Naive thymus-derived CD4-positive, alpha-beta T cell (primary cell): ENCODE measurements at regions not wholly inside any gene's neighbourhood (a gene's known extent, or its start where the extent isn't known, plus 50 kb on each side); places are given as distances from the start of the nearest gene placed in this dataset.

ENCODE experiments used
- ATAC-seq: fragments of 150-1000 bp; cut with Tn5 transposase; 2 replicates; pipeline ENCODE4 v1.10.0; 2021; ENCODE audit warnings: mild to moderate bottlenecking, moderate library complexity
- CTCF ChIA-PET: fragments of 350-600 bp; sonication (Branson Sonifier 250); formaldehyde crosslinking; loops from one replicate; lab custom pipeline; 2021; ENCODE audit warnings: antibody characterized with exemption; lab: Charles Lee
- POLR2A ChIA-PET: fragments of 350-600 bp; sonication (Branson Sonifier 250); formaldehyde crosslinking; loops from one replicate; lab custom pipeline; 2021; ENCODE audit warnings: antibody characterized with exemption, inconsistent platforms; lab: Charles Lee
- DNase-seq, 9 donors: peaks; one replicate each; pipeline versions ENCODE4 v3.0.0 to v3.0.0-alpha.2; 2020 to 2022; ENCODE audit warnings: mixed read lengths in 1 of 9
- H3K27ac ChIP-seq: one replicate; pipeline ENCODE4 v1.7.0; 2013; ENCODE audit warnings: mild to moderate bottlenecking, low read depth, low read length, moderate library complexity
- H3K27me3 ChIP-seq, 2 donors: one replicate each; pipeline ENCODE4 v1.7.0; 2013; ENCODE audit warnings: low read length in 2 of 2, mild to moderate bottlenecking in 2 of 2, moderate library complexity in 2 of 2; ENCODE audit not compliant: control insufficient read depth in 2 of 2, insufficient read depth in 2 of 2
- H3K36me3 ChIP-seq, 3 experiments: 1 replicate in 2 of 3; 2 replicates in 1 of 3; pipeline ENCODE4 v1.7.0; 2013; ENCODE audit warnings: low read length in 3 of 3, mild to moderate bottlenecking in 3 of 3, moderate library complexity in 1 of 3; ENCODE audit not compliant: insufficient read depth in 3 of 3, control insufficient read depth in 2 of 3
- H3K4me1 ChIP-seq, 2 donors: one replicate each; pipeline ENCODE4 v1.7.0; 2013; ENCODE audit warnings: low read length in 2 of 2, mild to moderate bottlenecking in 2 of 2, moderate library complexity in 1 of 2; ENCODE audit not compliant: control insufficient read depth in 2 of 2, insufficient read depth in 2 of 2
- H3K4me3 ChIP-seq: 2 replicates; pipeline ENCODE4 v1.7.0; 2013; ENCODE audit warnings: mild to moderate bottlenecking, low read length
- H3K9me3 ChIP-seq, 3 experiments: 1 replicate in 2 of 3; 2 replicates in 1 of 3; pipeline ENCODE4 v1.7.0; 2013; ENCODE audit warnings: low read length in 3 of 3; ENCODE audit not compliant: control insufficient read depth in 2 of 3
- H3K27ac Mint-ChIP-seq, 9 donors: one replicate each; pipeline ENCODE4 v1.8.0; 2020 to 2022; ENCODE audit warnings: mixed read lengths in 9 of 9, mild to moderate bottlenecking in 8 of 9, moderate library complexity in 5 of 9, inconsistent platforms in 2 of 9
- H3K27me3 Mint-ChIP-seq, 5 donors: one replicate each; pipeline ENCODE4 v1.8.0; 2021 to 2022; ENCODE audit warnings: mixed read lengths in 5 of 5, mild to moderate bottlenecking in 1 of 5
- H3K36me3 Mint-ChIP-seq, 5 donors: one replicate each; pipeline ENCODE4 v1.8.0; 2020 to 2022; ENCODE audit warnings: mixed read lengths in 5 of 5, mild to moderate bottlenecking in 3 of 5, inconsistent platforms in 1 of 5
- H3K4me1 Mint-ChIP-seq, 7 donors: one replicate each; pipeline ENCODE4 v1.8.0; 2020 to 2022; ENCODE audit warnings: mixed read lengths in 7 of 7, mild to moderate bottlenecking in 3 of 7, inconsistent platforms in 1 of 7
- H3K4me3 Mint-ChIP-seq, 10 donors: one replicate each; pipeline ENCODE4 v1.8.0; 2020 to 2022; ENCODE audit warnings: mild to moderate bottlenecking in 10 of 10, mixed read lengths in 10 of 10, moderate library complexity in 6 of 10, inconsistent platforms in 2 of 10
- H3K9me3 Mint-ChIP-seq, 11 donors: one replicate each; pipeline ENCODE4 v1.8.0; 2020 to 2022; ENCODE audit warnings: mixed read lengths in 11 of 11, mild to moderate bottlenecking in 4 of 11, inconsistent platforms in 1 of 11, moderate library complexity in 1 of 11
- intact Hi-C, 2 donors: fragments of 100-400 bp; cut with micrococcal nuclease; formaldehyde crosslinking; loops; one replicate each; pipeline ENCODE4 v1.15.1; 2023

GRCh38 chr10:60728056-60728455, 50.2 kb upstream of the CDK1 start:
- POLR2A ChIA-PET = interaction anchor here (0.7 to 1.4 kb wide), 4 partner anchors 11 to 92 kb away, joined by 3 to 6 read pairs (median 4); no protein-coding TSS in a partner anchor
- ATAC-seq (peak; percentile 73), DNase-seq (peak in 7 of 9 donors; percentile 51 to 85 (median 78))
- H3K27ac ChIP-seq = peak overlapping the region; percentile 89
- no peaks in the 10 kb centered on the region for H3K27me3 ChIP-seq
- peaks cover 28 to 64% of the 10 kb centered on the region in 2 donors for H3K4me1 ChIP-seq
- H3K4me1 Mint-ChIP-seq = peaks cover 35 to 86% (median 77%) of the 10 kb centered on the region in 7 donors
- peaks cover 0 to 4% (median 0%) of the 10 kb centered on the region in 3 experiments for H3K36me3 ChIP-seq
- H3K27ac Mint-ChIP-seq = peak overlapping the region; percentile 84 to 98 (median 94)
- peak overlapping the region; percentile 57 for H3K4me3 ChIP-seq
- CTCF ChIA-PET = no interaction called here
- peak overlapping the region; percentile 74 to 94 (median 83) for H3K4me3 Mint-ChIP-seq
- peaks cover 0 to 15% (median 0%) of the 10 kb centered on the region in 11 donors for H3K9me3 Mint-ChIP-seq
- H3K27me3 Mint-ChIP-seq = peaks cover 0 to 7% (median 0%) of the 10 kb centered on the region in 5 donors
- intact Hi-C loops = loop anchor here (1.0 to 5.0 kb wide), 9 partner anchors 10 to 1455 kb away; partner anchors contain the start of gene CDK1 (in 1 of the 2)
- peaks cover 8 to 51% (median 15%) of the 10 kb centered on the region in 5 donors for H3K36me3 Mint-ChIP-seq
- no peaks in the 10 kb centered on the region for H3K9me3 ChIP-seq

GRCh38 chr10:60726257-60726656, 52.0 kb upstream of the CDK1 start:
- Mint-ChIP-seq H3K4me1 (peaks cover 26 to 95% (median 80%) of the 10 kb centered on the region in 7 donors), H3K27ac (peak overlapping the region; percentile 67 to 98 (median 94)), H3K36me3 (peaks cover 4 to 60% (median 16%) of the 10 kb centered on the region in 5 donors), H3K27me3 (no peaks in the 10 kb centered on the region), H3K4me3 (peak overlapping the region; percentile 38 to 94 (median 82)), H3K9me3 (peaks cover 0 to 15% (median 0%) of the 10 kb centered on the region in 11 donors)
- intact Hi-C loops = loop anchor here in 1 of 2 donors (5.0 kb wide), 1 partner anchor 561 kb away; no protein-coding TSS in a partner anchor
- H3K4me3 ChIP-seq = peak overlapping the region; percentile 4
- no peaks in the 10 kb centered on the region for H3K27me3 ChIP-seq
- CTCF ChIA-PET = interaction anchor here (1.4 to 2.4 kb wide), 2 partner anchors 9 to 79 kb away, joined by 5 to 7 read pairs; no protein-coding TSS in a partner anchor
- no peaks in the 10 kb centered on the region for H3K36me3 ChIP-seq
- no peak for ATAC-seq
- H3K4me1 ChIP-seq = peaks cover 28 to 74% of the 10 kb centered on the region in 2 donors
- H3K27ac ChIP-seq = peak overlapping the region; percentile 89
- no peak for DNase-seq
- no peaks in the 10 kb centered on the region for H3K9me3 ChIP-seq
- POLR2A ChIA-PET = interaction anchor here (1.1 to 1.4 kb wide), 4 partner anchors 9 to 18 kb away, joined by 3 to 4 read pairs (median 4); no protein-coding TSS in a partner anchor

- Mint-ChIP-seq H3K4me1 (peaks cover 22 to 93% (median 77%) of the 10 kb centered on the region in 7 donors), H3K27me3 (no peaks in the 10 kb centered on the region), H3K4me3 (peak overlapping the region in 6 of 10 donors; percentile 8 to 58 (median 40)), H3K36me3 (peaks cover 4 to 59% (median 22%) of the 10 kb centered on the region in 5 donors), H3K27ac (peak overlapping the region in 7 of 9 donors; percentile 17 to 89 (median 68)), H3K9me3 (peaks cover 0 to 17% (median 0%) of the 10 kb centered on the region in 11 donors)
- H3K27me3 ChIP-seq = no peaks in the 10 kb centered on the region
- ChIA-PET CTCF (no interaction called here), POLR2A (interaction anchor here (0.9 kb wide), 1 partner anchor 12 kb away, joined by 3 read pairs; no protein-coding TSS in a partner anchor)
- H3K4me3 ChIP-seq = no peak overlapping the region
- peaks cover 9 to 50% of the 10 kb centered on the region in 2 donors for H3K4me1 ChIP-seq
- no peak for ATAC-seq
- DNase-seq = no peak
- H3K27ac ChIP-seq = no peak overlapping the region
- no peaks in the 10 kb centered on the region for H3K9me3 ChIP-seq
- intact Hi-C loops = no loop called here
- H3K36me3 ChIP-seq = no peaks in the 10 kb centered on the region
Observed at GRCh38 chr10:60722623-60723022, 55.7 kb upstream of the CDK1 start.

GRCh38 chr10:60719721-60720120, 58.6 kb upstream of the CDK1 start:
- Histone ChIP-seq H3K4me1 (peaks cover 6 to 22% of the 10 kb centered on the region in 2 donors), H3K27me3 (no peaks in the 10 kb centered on the region), H3K9me3 (no peaks in the 10 kb centered on the region), H3K36me3 (no peaks in the 10 kb centered on the region), H3K4me3 (no peak overlapping the region), H3K27ac (no peak overlapping the region)
- Mint-ChIP-seq H3K9me3 (peaks cover 0 to 11% (median 0%) of the 10 kb centered on the region in 11 donors), H3K4me1 (peaks cover 16 to 89% (median 64%) of the 10 kb centered on the region in 7 donors), H3K36me3 (peaks cover 4 to 52% (median 21%) of the 10 kb centered on the region in 5 donors), H3K27ac (peak overlapping the region in 1 of 9 donors; percentile 26), H3K4me3 (peak overlapping the region in 1 of 10 donors; percentile 54), H3K27me3 (no peaks in the 10 kb centered on the region)
- ChIA-PET POLR2A (no interaction called here), CTCF (no interaction called here)
- DNase-seq (no peak), ATAC-seq (no peak)
- intact Hi-C loops = no loop called here

GRCh38 chr10:60718886-60719285, 59.4 kb upstream of the CDK1 start:
- no peak overlapping the region for H3K27ac ChIP-seq
- H3K27me3 ChIP-seq = no peaks in the 10 kb centered on the region
- ATAC-seq = no peak
- Mint-ChIP-seq H3K36me3 (peaks cover 4 to 54% (median 20%) of the 10 kb centered on the region in 5 donors), H3K4me1 (peaks cover 22 to 89% (median 66%) of the 10 kb centered on the region in 7 donors), H3K27me3 (no peaks in the 10 kb centered on the region), H3K27ac (peak overlapping the region in 1 of 9 donors; percentile 7), H3K9me3 (peaks cover 0 to 9% (median 0%) of the 10 kb centered on the region in 11 donors), H3K4me3 (peak overlapping the region in 4 of 10 donors; percentile 5 to 62 (median 16))
- intact Hi-C loops = loop anchor here in 1 of 2 donors (1.0 kb wide), 1 partner anchor 9 kb away; no protein-coding TSS in a partner anchor
- H3K4me3 ChIP-seq = no peak overlapping the region
- H3K36me3 ChIP-seq = no peaks in the 10 kb centered on the region
- DNase-seq = no peak
- POLR2A ChIA-PET = no interaction called here
- no peaks in the 10 kb centered on the region for H3K9me3 ChIP-seq
- H3K4me1 ChIP-seq = peaks cover 10 to 20% of the 10 kb centered on the region in 2 donors
- CTCF ChIA-PET = no interaction called here

GRCh38 chr10:60717852-60718251, 60.4 kb upstream of the CDK1 start:
- Mint-ChIP-seq H3K27ac (no peak overlapping the region), H3K4me1 (peaks cover 26 to 90% (median 68%) of the 10 kb centered on the region in 7 donors), H3K9me3 (peaks cover 0 to 6% (median 0%) of the 10 kb centered on the region in 11 donors), H3K27me3 (no peaks in the 10 kb centered on the region), H3K4me3 (no peak overlapping the region), H3K36me3 (peaks cover 0 to 47% (median 17%) of the 10 kb centered on the region in 5 donors)
- intact Hi-C loops = loop anchor here in 1 of 2 donors (1.0 kb wide), 1 partner anchor 10 kb away; no protein-coding TSS in a partner anchor
- no peak for DNase-seq
- Histone ChIP-seq H3K4me3 (no peak overlapping the region), H3K27me3 (no peaks in the 10 kb centered on the region), H3K36me3 (no peaks in the 10 kb centered on the region), H3K4me1 (peaks cover 12 to 13% of the 10 kb centered on the region in 2 donors), H3K27ac (no peak overlapping the region), H3K9me3 (no peaks in the 10 kb centered on the region)
- POLR2A ChIA-PET = interaction anchor here (1.1 to 1.3 kb wide), 2 partner anchors 8 to 16 kb away, joined by 3 to 4 read pairs; no protein-coding TSS in a partner anchor
- CTCF ChIA-PET = no interaction called here
- no peak for ATAC-seq
